HG03565 (cell line): ENCODE measurements at regions not wholly inside any gene's neighbourhood (a gene's known extent, or its start where the extent isn't known, plus 50 kb on each side); places are given as distances from the start of the nearest gene placed in this dataset.
"Not testable (repeated sequence)": the region's sequence is repeated elsewhere in the genome, so short reads cannot be mapped to it uniquely, and the experiment has no call there.

Experiments
- ATAC-seq: cut with Tn5 transposase; IDR thresholded peaks from one replicate; pipeline ENCODE4 v1.9.1; 2021; ENCODE audit warnings: mild to moderate bottlenecking, moderate library complexity; ENCODE audit not compliant: unreplicated experiment

GRCh38 chr11:38595359-38596016, 1997.5 kb upstream of the RAG2 start:
- not testable (repeated sequence) for ATAC-seq

GRCh38 chr11:38594895-38595294, 1996.9 kb upstream of the RAG2 start:
- ATAC-seq, result no peak

DNA sequence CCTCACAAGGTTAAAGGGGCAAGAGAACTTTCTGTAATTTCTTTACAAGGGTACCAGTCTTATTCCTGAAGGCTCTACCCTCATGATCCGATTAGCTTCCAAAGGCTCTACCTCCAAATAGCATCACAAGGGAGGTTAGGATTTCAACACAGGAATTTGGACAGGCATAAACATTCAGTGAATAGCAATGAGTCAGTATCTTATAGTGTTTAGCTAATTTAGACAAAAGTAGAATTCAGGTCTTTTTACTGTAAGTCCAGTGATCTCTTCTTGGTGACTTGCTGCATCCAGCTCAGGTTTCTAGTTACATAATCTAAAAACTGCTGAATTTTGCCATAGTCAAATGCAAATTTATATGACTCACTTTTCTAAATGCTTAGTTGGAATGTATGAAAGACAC, 1995.6 kb upstream of the RAG2 start:
- no peak for ATAC-seq

- no peak for ATAC-seq
Observed at GRCh38 chr11:38582756-38583155, 1984.7 kb upstream of the RAG2 start.

DNA sequence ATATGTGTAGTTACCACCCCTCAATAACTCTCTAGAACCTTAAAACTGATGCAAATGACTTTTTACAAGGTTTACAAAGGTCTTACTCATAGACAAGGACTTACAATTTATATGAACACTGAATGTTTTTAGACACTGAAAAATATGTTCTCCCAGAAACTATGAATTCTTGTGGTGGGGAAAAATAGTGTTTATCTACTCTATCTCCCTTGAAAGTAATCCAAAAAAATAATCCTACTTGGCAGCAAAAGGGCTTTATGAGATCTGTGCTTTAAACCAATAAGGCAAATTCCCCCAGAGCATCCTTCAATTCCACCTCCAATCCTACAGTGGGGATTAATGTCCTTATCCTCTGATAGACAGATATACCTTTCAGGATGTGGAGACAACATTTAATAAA, 1984.1 kb upstream of the RAG2 start:
- no peak for ATAC-seq

DNA sequence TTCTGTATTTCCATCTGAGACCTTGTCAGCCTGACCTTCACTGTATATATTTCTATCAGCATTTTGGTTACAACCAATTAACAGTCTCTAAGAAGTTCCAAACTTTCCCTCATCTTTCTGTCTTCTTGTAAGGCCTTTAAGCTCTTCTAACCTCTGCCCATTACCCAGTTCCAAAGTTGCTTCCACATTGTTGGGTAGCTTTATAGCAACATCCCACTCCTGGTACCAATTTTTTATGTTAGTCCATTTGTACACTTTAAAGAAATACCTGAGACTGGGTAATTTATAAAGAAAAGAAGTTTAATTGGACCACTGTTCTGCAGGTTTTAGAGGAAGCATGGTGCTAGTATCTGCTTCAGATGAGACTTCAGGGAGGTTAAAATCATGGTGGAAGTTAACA, 1979.7 kb upstream of the RAG2 start:
- ATAC-seq, result no peak

DNA sequence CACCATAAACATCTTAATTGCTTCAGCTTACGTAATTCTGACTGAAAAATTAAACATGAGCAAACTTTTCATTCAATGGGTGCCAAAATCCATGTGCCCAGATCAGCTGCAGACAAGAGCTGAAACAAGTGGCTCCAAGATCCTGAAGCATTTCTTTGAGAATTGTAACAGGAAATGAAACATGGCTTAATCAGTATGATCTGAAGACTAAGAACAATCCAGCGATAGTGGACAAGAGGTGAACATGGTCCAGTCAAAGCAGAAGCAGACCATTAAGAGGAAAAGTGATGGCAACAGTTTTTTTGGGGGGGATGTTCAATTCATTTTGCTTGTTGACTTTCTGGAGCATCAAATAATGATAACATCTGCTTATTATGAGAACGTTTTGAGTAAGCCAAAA, 1964.5 kb upstream of the RAG2 start:
- no peak for ATAC-seq

- ATAC-seq, result no peak
Observed at GRCh38 chr11:38553148-38553547, 1955.1 kb upstream of the RAG2 start.

DNA sequence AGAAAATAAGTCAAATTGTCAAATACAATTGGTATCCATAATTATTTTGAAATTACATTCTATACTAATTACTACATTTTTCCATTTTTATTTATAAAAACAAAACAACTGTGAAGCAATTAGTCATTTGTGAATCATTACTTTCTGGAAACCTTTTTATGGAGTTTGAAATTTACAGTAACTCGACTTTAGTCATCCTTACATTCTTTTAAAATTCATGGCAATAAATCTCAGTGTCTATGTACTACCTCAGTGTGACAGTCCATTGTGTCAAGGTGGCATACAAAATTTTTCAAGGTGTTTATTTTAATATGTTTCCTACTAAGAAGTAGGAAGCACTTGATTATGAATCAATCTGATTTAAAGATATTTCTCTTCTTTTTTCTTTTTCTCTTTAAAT, 1949.4 kb upstream of the RAG2 start:
- ATAC-seq, result no peak

DNA sequence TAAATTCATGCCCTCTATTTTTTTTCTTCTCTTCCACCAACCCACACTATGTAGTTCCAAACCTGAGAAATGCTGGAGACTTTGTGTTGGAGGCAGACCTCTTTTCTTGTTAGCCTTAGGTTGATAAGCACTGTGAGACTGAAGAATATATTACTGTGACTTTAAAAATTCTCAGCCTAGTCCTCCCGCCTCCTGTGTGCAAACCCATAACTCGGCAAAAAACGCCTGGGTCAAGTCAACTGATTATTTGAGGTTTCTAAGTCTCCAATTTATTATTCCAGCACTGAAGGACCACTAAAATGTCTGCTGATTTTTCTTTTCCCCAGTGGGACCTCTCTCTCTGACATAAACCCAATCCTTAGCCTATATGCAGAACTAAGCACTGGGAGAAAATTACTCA, 1946.0 kb upstream of the RAG2 start:
- no peak for ATAC-seq

GRCh38 chr11:38543311-38543710, 1945.3 kb upstream of the RAG2 start:
- no peak for ATAC-seq

GRCh38 chr11:38538866-38539680, 1941.0 kb upstream of the RAG2 start:
- ATAC-seq, result no peak

DNA sequence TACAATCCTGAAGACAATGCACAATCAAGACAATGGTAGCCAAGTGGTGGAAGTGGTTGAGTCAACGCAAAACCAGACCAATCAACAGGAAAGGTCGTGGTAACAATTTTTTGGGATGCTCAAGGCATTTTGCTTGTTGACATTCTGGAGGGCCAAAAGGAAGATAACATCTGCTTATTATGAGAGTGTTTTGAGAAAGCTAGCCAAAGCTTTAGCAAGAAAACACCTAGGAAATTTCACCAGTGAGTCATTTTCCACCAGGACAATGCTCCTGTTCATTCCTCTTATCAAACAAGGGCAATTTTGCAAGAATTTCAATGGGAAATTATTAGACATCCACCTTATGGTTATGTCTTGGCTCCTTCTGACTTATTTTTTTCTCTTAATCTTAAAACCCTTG, 1932.2 kb upstream of the RAG2 start:
- ATAC-seq, result no peak

DNA sequence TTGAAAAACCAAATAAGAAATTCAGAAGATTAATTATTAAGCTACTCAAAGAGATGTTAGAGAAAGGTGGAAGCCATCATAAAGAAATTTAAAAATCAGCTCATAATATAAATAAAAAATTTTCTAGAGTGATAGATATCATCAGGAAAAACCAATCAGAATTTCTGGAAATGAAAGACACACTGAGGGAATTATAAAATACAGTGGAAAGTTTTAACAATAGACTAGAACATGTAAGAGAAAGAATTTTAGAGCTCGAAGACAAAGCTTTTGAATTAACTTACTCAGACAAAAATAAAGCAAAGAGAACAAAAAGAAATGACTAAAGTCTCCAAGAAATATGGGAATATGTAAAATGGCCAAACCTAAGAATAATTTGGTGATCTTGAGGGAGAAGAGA, 1926.9 kb upstream of the RAG2 start:
- ATAC-seq, result no peak

DNA sequence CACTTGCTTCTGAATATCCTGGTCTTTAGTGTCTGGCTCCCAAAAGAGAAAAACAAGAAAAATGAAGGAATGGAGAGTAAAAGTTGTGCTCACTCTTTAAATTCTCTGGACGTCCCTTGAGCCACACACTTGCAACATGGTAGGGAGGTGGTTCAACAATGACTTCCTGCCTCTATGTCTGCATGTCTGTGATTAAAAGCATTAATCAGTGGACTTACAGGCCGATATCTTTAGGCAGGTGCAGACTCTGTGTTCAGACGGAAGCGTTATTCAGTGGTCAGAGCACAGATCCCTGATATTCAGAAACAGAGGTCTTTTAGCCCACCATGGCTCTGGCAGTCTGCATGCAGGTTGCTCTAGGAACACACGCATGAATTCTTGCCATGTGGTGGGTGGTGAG, 1920.0 kb upstream of the RAG2 start:
- ATAC-seq, result no peak

DNA sequence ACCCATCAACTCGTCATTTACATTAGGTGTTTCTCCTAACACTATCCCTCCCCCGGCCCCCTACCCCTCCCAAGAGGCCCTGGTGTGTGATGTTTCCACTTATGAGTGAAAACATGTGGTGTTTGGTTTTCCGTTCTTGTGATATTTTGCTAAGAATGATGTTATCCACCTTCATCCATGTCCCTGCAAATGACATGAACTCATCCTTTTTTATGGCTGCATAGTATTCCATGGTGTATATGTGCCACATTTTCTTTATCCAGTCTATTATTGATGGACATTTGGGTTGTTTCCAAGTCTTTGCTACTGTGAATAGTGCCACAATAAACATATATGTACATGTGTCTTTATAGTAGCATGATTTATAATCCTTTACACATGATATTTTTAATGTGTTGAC, 1914.8 kb upstream of the RAG2 start:
- ATAC-seq, result not testable (repeated sequence)

DNA sequence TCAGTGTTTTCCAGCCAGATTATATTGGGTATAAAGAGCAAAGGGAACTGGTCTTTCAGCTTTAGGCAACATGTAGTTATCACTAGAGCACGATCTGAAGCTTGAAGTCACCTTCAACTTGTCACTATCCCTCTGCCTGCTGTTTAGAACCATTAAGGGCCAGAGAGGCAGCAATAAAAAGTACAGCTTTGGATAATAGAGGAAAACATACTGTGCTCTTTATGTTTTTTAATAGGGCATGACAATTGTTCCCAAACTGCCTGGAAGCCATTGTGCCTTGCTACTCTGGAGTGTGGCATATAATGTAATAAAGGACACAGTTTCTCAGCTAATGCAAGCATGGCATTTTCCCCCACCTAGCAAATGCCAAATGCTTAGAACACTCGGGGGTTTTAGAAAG, 1912.0 kb upstream of the RAG2 start:
- no peak for ATAC-seq

GRCh38 chr11:38503876-38504275, 1905.8 kb upstream of the RAG2 start:
- ATAC-seq, result no peak

DNA sequence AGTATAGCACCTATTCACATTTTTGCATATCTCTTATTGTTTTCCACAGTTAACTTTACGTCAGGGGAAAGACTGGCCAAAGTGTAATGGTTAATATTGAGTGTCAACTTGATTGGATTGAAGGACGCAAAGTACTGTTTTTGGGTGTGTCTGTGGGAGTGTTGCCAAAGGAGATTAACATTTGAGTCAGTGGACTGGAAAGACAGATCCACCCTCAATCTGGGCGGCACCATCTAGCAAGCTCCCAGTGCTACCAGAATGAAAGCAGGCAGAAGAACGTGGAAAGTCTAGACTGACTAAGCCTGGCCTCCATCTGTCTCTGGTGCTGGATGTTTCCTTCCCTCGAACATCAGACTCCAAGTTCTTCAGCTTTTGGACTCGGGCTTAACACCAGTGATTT, 1900.7 kb upstream of the RAG2 start:
- no peak for ATAC-seq

- ATAC-seq, result no peak
Observed at GRCh38 chr11:38491986-38492385, 1894.0 kb upstream of the RAG2 start.

- ATAC-seq, result no peak
Observed at GRCh38 chr11:38481391-38481790, 1883.4 kb upstream of the RAG2 start.

GRCh38 chr11:38476808-38477575, 1879.0 kb upstream of the RAG2 start:
- ATAC-seq, result no peak
